Activated CD4-positive, alpha-beta T cell treated with anti-CD3 and anti-CD28 coated beads, Interleukin-10, Interleukin-2, amounts not matched to agents 100 ng/mL and 50 ng/mL, durations not matched to agents 16 hours and 8 hours (primary cell): ENCODE measurements at regions not wholly inside any gene's neighbourhood (a gene's known extent, or its start where the extent isn't known, plus 50 kb on each side); places are given as distances from the start of the nearest gene placed in this dataset.
"Not testable (repeated sequence)": the region's sequence is repeated elsewhere in the genome, so short reads cannot be mapped to it uniquely, and the experiment has no call there.

Experiments used
- DNase-seq: peaks from one replicate; pipeline ENCODE4 v3.0.0-alpha.2; 2020

- no peak for DNase-seq
Measured at GRCh38 chr6:168803874-168804273, 362.9 kb downstream of the SMOC2 start.

GRCh38 chr6:168799067-168799466 lies 358.1 kb downstream of the SMOC2 start:
- no peak for DNase-seq

- DNase-seq, result no peak
Measured at GRCh38 chr6:168796106-168796505, 355.1 kb downstream of the SMOC2 start.

GRCh38 chr6:168795611-168796010 lies 354.6 kb downstream of the SMOC2 start:
- DNase-seq, result not testable (repeated sequence)

GRCh38 chr6:168794491-168794890 lies 353.5 kb downstream of the SMOC2 start:
- DNase-seq, result no peak

GRCh38 chr6:168793649-168794048 lies 352.7 kb downstream of the SMOC2 start:
- DNase-seq, result no peak

- DNase-seq, result no peak
Measured at GRCh38 chr6:168791917-168792316, 350.9 kb downstream of the SMOC2 start.

- DNase-seq, result no peak
Measured at GRCh38 chr6:168789699-168790098, 348.7 kb downstream of the SMOC2 start.

GRCh38 chr6:168785720-168786511 lies 344.9 kb downstream of the SMOC2 start:
- no peak for DNase-seq

GRCh38 chr6:168784426-168784825 lies 343.4 kb downstream of the SMOC2 start:
- DNase-seq, result no peak

GRCh38 chr6:168783720-168784119 lies 342.7 kb downstream of the SMOC2 start:
- DNase-seq, result no peak

- no peak for DNase-seq
Measured at GRCh38 chr6:168782187-168782751, 341.3 kb downstream of the SMOC2 start.

GRCh38 chr6:168778201-168778600 lies 337.2 kb downstream of the SMOC2 start:
- DNase-seq, result no peak

GRCh38 chr6:168774381-168774780 lies 333.4 kb downstream of the SMOC2 start:
- DNase-seq, result no peak

GRCh38 chr6:168773788-168774187 lies 332.8 kb downstream of the SMOC2 start:
- no peak for DNase-seq

- DNase-seq, result no peak
Measured at GRCh38 chr6:168765752-168766151, 324.8 kb downstream of the SMOC2 start.

- DNase-seq, result no peak
Measured at GRCh38 chr6:168756009-168756634, 315.1 kb downstream of the SMOC2 start.

- DNase-seq, result no peak
Measured at GRCh38 chr6:168746643-168747042, 305.7 kb downstream of the SMOC2 start.

- DNase-seq, result no peak
Measured at GRCh38 chr6:168746013-168746412, 305.0 kb downstream of the SMOC2 start.

- no peak for DNase-seq
Measured at GRCh38 chr6:168744861-168745260, 303.9 kb downstream of the SMOC2 start.

GRCh38 chr6:168741942-168742782 lies 301.2 kb downstream of the SMOC2 start:
- no peak for DNase-seq

GRCh38 chr6:168741305-168741704 lies 300.3 kb downstream of the SMOC2 start:
- no peak for DNase-seq

- no peak for DNase-seq
Measured at GRCh38 chr6:168739381-168739780, 298.4 kb downstream of the SMOC2 start.
